ENCODE measurements at regions not wholly inside any gene's neighbourhood (a gene's known extent, or its start where the extent isn't known, plus 50 kb on each side); places are given as distances from the start of the nearest gene placed in this dataset.

DNA sequence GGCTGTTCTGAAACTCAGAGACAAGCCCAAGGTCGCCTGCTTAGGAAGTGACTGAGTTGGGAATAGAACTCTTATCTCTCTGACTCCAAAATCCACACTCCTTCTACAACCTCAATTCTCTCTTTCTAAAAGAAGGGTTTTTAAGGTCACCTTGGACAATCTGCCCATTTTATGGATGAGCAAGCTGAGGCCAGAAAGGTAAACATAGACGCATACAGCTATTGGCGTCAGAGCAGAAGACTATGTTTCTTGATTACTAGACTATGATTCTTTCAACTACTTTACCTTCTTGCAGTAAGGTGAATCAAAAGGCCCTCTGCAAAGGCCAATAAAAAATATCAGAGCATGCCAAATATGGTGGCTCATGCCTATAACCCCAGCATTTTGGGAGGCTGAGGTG, 276.6 kb downstream of the CLIC5 start:
- DNase-seq, result no peak

- DNase-seq, result no peak
These were observed 277.6 kb downstream of the CLIC5 start for GRCh38 chr6:45738057-45738455.

DNA sequence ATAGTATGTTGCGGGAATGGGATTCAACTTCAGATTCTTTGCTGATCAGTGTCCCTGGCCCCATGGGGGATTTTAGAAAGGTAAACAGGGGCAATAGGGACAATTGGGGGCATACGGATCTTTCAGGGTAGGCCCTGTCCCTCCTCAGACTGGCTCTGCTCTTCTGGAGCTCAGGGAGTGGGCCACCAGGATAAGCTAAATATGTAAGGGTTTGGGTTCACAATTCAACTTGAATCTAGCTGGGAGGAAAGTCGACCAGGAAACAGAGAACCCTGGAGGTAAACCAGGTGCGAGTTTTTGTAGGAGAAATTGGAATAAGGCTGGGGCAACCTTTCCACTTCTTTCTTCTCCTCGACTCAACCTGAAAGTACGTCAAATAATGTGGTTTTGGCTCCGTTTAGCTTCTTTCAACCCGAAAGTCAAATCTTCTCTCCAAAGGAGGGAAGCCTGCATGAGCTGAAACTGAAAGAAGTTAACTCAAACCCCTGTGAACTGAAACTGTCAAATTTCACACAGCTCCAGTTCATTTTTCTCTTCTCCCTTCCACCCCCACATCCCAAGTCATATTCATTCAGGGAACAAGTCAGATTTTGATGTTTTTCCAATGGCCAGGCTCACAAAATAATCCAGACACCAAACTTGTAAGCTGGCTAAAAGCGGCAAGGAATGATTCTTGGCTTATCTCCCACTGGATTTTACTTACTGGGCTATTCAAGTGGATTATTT, 278.2 kb downstream of the CLIC5 start:
- peak in 2 of 3 donors; percentile 9 to 24 for DNase-seq

- DNase-seq, result no peak
These were observed 279.5 kb downstream of the CLIC5 start for GRCh38 chr6:45736134-45736533.

DNA sequence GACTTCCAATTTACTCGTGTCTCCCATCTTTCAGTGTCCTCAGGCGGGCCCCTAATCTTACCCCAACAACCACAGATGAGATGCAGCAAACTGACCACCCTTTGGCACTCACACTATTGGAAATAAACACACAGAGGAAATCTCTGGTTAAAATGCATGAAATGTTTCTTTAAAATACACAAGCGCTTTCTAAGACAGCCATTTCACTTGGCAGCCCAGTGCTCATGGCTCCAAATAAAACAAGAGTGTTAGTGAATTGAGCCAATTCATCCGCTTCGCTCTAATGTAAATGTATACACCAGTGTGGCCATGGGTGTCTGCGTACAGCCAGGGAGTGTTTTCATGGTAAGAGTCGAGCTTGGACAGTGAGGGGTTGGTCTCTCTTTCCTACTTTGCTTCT, 282.9 kb downstream of the CLIC5 start:
- no peak for DNase-seq

GRCh38 chr6:45730232-45730631, 285.4 kb downstream of the CLIC5 start:
- DNase-seq, result no peak

GRCh38 chr6:45728674-45729073, 287.0 kb downstream of the CLIC5 start:
- no peak for DNase-seq

- DNase-seq, result no peak
These were observed 287.7 kb downstream of the CLIC5 start for GRCh38 chr6:45727819-45728449.

DNA sequence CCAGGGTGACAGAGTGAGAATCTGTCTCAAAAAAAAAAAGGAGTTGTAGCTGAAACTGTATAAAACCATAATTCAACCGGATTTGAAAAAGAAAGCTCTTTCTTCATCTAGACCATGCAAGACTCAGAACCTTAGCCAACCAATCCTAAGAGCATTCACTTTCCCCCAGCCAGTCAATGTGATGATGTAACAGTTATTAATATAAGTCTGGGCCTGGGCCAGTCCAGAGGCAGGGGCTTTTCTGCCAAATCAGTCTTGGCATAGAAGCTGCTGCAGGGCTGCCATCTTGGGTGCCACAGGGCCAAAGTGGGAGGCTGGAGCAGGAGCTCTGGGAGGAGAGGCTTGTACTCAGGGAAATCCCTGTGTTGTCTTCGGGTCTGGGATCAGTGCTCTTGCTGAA, 288.4 kb downstream of the CLIC5 start:
- no peak for DNase-seq

GRCh38 chr6:45726444-45726843, 289.2 kb downstream of the CLIC5 start:
- no peak for DNase-seq

DNA sequence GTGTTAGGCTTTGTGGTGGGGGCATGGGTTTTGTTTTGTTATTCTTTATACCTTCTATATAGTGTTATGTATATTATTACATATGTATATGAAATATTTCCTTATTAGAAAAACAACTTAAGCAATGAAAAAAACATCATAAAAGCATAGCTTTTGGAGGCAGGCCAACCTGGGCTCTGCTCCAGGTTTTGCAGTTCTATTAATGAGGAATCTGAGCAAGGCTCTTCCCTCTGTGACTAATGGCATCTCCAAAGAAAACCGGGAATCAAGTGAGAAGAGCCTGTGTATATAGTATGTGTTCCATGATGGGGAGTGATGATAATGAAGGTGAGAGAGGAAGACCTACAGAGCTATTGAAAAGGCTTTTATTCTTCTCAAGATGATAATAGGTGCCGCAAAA, 291.1 kb downstream of the CLIC5 start:
- DNase-seq, result no peak

- DNase-seq, result no peak
These were observed 291.6 kb downstream of the CLIC5 start for GRCh38 chr6:45724027-45724426.

DNA sequence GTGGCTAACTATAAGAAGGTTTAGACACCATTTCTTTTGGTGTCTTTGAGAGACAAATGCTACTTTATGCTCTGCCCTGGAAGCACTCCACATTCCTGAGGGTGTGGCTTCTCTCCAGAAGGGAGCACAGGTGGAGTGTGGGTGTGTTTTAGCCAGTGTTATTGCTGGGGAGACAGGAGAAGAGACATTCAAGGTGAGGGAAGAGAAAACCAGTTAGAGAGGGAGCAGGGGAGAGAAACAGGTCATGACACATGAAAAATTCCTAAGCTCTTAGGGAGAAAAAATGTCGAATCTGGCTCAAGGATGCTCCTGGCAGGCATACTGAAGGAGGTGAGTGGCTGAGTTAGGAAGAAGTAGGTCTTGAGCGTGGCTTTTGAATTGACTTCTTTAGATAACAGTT, 292.8 kb downstream of the CLIC5 start:
- no peak for DNase-seq

- DNase-seq, result no peak
These were observed 294.0 kb downstream of the CLIC5 start for GRCh38 chr6:45721665-45722064.

GRCh38 chr6:45718871-45719270, 296.8 kb downstream of the CLIC5 start:
- no peak for DNase-seq

DNA sequence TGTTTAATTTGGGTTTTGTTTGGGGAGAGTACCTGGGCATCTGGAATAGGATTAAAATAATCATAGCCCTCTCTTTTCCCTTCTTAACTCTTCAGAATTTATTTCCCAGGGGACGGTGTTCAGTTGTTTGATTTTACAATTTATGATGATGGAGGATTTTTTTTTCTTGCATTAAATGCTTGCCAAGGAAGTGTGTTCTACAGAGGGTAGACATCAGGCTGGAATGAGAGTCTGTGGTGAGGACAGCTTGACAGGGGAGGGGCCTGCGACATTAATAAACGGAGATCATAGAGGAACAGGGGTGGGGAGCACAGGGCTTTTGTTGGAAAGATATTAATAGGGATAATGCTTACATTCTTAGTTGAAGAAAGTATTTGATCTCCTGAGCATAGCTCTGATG, 297.5 kb downstream of the CLIC5 start:
- no peak for DNase-seq

DNA sequence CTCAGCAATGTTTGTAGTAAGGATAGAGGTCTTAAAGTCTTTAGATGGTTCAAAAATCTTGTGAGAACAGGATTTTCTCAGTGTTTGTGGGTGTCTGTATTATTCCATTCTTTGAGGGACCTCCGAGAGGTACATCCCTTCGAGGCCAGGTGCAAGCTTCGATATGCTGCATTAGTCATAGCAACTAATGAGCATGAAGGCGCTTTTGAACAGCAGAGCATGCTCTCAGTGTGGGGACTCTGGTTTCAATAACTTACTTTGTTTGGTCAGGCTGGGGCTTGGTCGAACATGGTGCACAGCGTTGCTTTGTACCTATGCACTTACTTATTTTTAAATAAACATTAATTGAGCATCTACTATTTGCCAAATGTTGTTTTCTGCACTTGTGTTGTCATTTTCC, 297.9 kb downstream of the CLIC5 start:
- DNase-seq, result no peak

GRCh38 chr6:45717027-45717426, 298.6 kb downstream of the CLIC5 start:
- DNase-seq, result no peak

GRCh38 chr6:45715508-45715803, 300.2 kb downstream of the CLIC5 start:
- no peak for DNase-seq

- DNase-seq, result peak; percentile 83 to 89 (median 87)
These were observed 300.7 kb downstream of the CLIC5 start for GRCh38 chr6:45714741-45715507.

DNA sequence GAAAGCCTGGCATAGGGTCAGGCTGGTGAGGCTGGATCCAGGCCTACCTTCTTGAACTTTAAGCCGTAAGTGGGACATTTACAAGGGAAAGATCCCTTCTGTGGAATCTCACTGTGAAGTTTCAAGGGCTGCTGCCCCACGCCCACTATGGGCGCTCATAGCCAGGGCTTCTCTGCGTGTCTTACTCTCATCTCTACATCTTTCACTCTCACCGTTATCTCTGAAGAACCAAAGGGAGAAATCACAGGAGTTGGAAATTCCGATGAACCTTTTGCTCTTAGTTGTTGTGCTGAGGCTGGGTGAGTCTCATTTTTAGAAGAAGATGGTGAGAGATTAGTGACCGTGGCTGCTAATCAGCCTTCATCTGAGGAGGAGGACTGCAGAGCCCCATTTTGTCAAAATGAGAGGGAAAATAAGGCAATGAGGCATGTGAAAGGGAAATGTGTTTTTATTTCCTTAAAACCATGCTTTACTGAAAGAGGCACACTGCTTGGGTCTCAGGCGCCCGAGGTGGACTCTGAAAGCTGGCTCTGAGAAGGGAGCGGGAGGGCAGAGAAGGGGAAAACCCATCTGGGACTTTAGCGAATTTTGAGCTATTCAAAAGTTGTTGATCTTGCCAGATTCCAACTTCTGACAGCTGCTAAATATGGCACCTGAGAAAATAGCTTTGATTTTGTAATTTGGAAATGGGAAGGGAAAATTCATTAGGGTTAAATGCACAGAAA, 301.5 kb downstream of the CLIC5 start:
- peak; percentile 56 to 67 (median 67) for DNase-seq

Data from suppressor macrophage treated with lipopolysaccharide for 1 hour (primary cell).